Breast epithelium (tissue), 3 donors: ENCODE measurements at regions not wholly inside any gene's neighbourhood (a gene's known extent, or its start where the extent isn't known, plus 50 kb on each side); places are given as distances from the start of the nearest gene placed in this dataset.

Source experiments
- CTCF ChIP-seq, 3 donors: fragments of 450-650 bp; IDR thresholded peaks; one replicate each; pipeline ENCODE4 v1.5.1; 2016 to 2017; ENCODE audit warnings: antibody characterized with exemption in 3 of 3, mild to moderate bottlenecking in 3 of 3, moderate library complexity in 3 of 3
- POLR2AphosphoS5 ChIP-seq, 3 donors: sonication (generic); formaldehyde crosslinking; IDR thresholded peaks; one replicate each; pipeline ENCODE4 v1.6.1; 2017; ENCODE audit warnings: antibody characterized with exemption in 3 of 3

DNA sequence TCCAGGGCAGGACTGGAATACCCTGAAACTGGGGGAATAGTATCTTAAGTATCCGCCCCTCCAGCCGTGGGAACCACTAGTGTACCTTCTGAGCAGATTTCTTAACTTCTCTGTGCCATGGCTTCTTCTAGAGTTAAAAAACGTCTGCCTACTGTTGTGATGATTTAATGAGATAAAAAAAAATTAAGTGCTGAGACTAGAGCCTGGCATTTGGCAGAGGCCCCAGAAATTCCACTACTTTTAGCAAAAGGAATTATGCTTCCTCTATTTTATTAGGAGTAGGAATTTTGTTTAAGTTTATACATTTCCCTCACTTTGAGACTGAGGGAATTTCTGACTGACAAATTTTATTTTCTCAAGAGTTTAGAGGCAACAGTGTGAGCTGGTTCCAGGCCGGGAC lies 371.2 kb upstream of the B3GAT1 start:
- TF ChIP-seq POLR2AphosphoS5 (IDR thresholded peaks at IDR 0.05) (no peak), CTCF (IDR thresholded peaks at IDR 0.05) (no peak)
